GM19324 (cell line): ENCODE measurements at regions not wholly inside any gene's neighbourhood (a gene's known extent, or its start where the extent isn't known, plus 50 kb on each side); places are given as distances from the start of the nearest gene placed in this dataset.

Experiments used
- ATAC-seq: cut with Tn5 transposase; IDR thresholded peaks from one replicate; pipeline ENCODE4 v1.9.1; 2021; ENCODE audit warnings: mild to moderate bottlenecking, moderate library complexity; ENCODE audit not compliant: unreplicated experiment, low FRiP score

DNA sequence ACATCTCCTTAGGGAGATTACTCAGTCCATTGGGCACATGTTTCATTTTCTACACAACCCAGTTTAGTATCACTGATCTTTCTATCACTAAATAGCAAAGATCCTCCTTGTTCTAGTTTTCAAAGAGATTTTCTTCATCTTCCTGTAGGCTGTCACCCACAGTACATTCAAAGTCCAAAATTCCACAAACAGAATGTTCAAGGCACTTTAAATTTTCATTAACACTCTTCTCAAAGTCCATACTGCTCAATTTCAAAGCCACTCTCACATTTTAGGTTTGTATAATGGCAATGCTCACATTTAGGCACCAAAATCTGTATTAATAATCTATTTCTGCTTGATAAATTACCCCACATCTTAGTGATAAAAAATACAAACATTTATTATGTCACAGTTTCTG lies 152.8 kb downstream of the FSIP2 start:
- ATAC-seq, result no peak

- no peak for ATAC-seq
Measured at GRCh38 chr2:185891804-185892411, 153.3 kb downstream of the FSIP2 start.

DNA sequence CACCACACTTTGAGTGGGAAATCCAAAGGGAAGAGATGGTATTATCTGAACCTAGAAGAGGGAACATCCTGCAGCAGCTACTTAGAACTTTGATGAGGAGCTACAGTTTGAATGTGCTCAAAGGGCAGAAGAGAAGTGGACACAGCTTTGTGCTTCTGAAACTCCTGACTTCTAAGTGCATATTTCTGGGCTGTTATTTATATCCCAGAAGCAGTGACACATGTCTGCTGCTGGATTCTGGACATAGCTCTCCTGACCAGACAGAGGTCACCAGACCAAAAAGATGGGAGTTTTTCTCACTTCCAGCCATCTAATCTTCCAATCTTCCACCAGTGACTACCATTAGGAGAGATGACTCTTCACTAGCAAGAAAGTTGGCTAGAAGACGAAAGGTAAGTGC lies 153.9 kb downstream of the FSIP2 start:
- no peak for ATAC-seq

DNA sequence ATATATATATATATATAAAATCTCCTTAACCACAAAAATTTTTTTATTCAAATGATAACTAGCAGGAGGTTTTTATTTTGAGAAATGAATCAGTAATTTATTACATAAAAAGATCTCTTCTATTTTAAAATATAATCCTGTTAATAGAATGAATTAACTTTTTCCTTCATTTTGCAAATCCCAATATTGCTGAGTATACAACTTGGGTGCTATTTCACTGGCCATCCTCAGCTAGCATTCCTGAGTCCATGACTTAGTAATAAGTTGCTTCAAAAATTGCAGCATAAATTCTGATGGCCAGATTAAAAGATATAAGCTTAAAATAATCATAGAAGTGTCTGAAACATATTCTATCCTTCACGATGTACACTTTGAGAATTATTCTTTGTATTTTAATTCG lies 155.6 kb downstream of the FSIP2 start:
- ATAC-seq, result no peak

GRCh38 chr2:185895828-185896693 lies 157.5 kb downstream of the FSIP2 start:
- ATAC-seq, result no peak

DNA sequence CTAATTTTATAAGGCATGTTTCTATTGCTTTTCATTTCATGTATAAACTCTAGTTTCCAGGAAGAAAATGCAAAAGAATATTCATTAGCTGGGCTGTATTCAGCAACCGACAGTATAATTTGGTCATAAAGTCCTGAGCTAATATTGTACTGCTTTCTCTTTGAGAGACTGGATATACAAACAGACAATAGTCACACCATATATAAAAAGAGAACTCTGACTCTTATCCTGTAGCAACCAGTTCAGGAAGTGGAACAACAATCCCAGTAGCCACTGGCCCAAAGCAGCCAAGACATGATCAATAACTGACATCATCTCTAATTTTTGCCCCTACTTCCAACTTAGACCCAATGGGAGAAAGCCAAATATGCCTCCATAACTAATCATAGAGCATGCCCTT lies 160.8 kb downstream of the FSIP2 start:
- no peak for ATAC-seq

GRCh38 chr2:185919155-185919554 lies 180.6 kb downstream of the FSIP2 start:
- no peak for ATAC-seq

- no peak for ATAC-seq
Measured at GRCh38 chr2:185921048-185921756, 182.6 kb downstream of the FSIP2 start.

- no peak for ATAC-seq
Measured at GRCh38 chr2:185934232-185934631, 195.6 kb downstream of the FSIP2 start.

- no peak for ATAC-seq
Measured at GRCh38 chr2:185939858-185940257, 201.3 kb downstream of the FSIP2 start.

- no peak for ATAC-seq
Measured at GRCh38 chr2:185942855-185943254, 204.3 kb downstream of the FSIP2 start.

- no peak for ATAC-seq
Measured at GRCh38 chr2:185947722-185948121, 209.1 kb downstream of the FSIP2 start.

DNA sequence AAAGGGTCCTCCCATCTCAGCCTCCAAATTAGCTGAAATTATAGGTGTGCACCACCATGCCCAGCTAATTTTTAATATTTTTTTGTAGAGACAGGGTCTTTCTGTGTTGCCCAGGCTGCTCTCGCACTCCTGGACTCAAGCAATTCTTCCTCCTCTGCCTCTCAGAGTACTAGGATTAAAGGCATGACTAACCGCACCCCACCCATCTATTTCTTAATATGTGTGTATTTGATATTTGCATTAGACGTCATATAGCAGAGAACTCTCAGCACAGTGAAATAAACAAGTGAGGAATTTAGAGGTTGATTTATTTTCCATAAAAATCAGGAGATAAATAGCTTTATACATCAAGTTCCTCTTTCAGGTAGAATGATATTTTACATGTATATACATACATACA lies 213.5 kb downstream of the FSIP2 start:
- no peak for ATAC-seq

GRCh38 chr2:185954389-185954788 lies 215.8 kb downstream of the FSIP2 start:
- ATAC-seq, result no peak

DNA sequence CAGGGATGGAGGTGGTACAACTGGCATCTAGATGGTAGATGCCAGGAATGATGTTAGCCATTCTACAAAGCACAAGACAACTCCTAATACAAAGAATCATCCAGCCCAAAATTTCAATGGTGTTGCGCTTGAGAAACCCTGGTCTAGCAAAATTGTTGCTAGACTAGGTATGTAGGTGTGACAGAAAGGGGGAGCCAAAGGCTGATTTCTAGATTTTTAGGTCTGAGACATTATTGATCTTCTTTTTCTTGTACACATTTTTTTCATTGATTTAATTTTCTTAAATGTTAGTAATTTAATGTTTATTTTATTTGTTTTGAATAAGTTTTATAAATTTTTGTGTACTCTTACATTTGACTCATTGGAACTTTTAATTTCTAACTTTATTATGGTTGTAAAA lies 216.4 kb downstream of the FSIP2 start:
- ATAC-seq, result no peak

DNA sequence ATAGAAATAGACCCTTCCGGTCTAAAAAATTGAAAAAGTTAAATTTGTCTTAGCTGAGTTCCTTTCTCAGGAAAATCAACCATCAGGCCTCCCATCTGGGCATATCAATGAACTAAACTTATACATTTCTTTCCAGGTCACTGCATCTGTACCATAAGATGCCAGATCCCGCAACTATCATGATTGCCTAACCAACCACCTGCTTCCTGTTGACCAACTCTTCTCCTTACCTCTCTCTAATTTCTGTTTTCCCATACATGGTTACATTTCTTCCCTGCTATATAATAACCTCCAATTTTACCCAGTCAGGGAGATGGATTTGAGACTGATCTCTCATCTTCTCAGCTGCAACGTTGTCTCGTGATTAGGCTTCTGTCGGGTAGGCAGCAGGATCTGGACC lies 228.7 kb downstream of the FSIP2 start:
- ATAC-seq, result no peak

- no peak for ATAC-seq
Measured at GRCh38 chr2:185970148-185970852, 231.7 kb downstream of the FSIP2 start.

DNA sequence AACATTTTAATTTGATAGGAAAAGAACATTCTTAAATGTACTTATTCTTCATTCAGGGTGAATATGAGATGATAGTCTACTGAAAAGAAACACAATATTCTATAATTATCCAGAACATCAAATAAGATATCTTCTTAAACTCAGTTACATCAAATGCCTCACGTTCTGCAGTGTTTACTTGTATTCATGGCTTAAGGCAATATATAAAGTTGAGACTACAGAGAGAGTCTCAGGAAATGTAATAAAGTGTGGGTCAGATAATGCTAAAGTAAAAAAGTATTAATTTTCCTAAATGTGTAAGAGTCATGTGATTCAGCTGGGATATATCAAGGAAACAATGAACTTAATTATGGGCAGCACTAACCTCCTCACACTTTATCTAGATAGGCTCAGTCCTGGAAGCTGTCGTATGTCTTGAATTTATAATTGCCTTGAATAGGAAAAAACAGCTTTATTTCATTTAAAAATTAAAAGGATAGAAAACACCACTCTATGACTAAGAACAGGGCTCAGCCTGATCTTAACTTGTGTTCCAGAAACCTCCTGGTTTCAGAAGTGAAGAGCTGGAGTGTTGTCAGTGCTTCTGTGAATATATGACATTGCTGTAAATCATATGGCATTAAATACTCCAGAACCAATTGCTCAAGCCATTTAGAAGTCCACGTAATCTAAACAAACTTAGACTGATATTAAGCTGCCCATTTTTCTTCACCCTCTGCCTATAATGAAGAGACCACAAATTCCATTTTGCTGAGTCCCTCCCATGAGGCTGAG lies 240.2 kb downstream of the FSIP2 start:
- no peak for ATAC-seq

DNA sequence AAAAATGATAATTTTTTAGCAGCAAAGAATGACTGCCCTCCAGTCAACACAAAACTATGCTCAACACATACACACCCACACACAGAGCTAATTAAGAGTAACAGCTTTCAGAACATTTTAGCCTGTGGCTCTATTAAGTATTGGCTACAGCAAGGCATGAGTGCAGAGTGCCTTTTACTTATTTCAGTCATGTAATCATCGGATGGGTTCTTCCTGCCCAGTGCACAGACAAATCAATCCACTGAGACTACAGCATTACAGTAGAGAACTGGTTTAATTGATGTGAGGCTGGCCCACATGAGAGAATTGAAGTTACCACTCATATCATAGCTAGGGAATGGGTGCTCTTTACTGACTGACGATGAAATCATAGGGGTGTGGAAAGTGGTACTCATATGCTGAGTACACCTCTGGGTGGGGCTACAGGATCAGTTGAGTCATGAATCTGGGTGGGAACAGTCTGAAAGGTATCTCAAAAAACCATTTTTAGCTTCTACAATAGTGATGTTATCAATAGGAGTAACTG lies 241.0 kb downstream of the FSIP2 start:
- ATAC-seq, result no peak

GRCh38 chr2:185980944-185981343 lies 242.3 kb downstream of the FSIP2 start:
- no peak for ATAC-seq
